WTC11 (cell line): ENCODE measurements at regions not wholly inside any gene's neighbourhood (a gene's known extent, or its start where the extent isn't known, plus 50 kb on each side); places are given as distances from the start of the nearest gene placed in this dataset.

ENCODE experiments used
- AR ChIP-seq: fragments of 250-450 bp; sonication (Bioruptor Pico); IDR thresholded peaks from 2 replicates; pipeline ENCODE4 v1.9.0; 2021; ENCODE audit warnings: mild to moderate bottlenecking
- CBFB ChIP-seq: sonication (generic); formaldehyde crosslinking; IDR thresholded peaks from 2 replicates; pipeline ENCODE4 v1.8.1; 2022; ENCODE audit warnings: mild to moderate bottlenecking, low read depth, missing genetic modification reagents
- CREM ChIP-seq: sonication (generic); formaldehyde crosslinking; IDR thresholded peaks from 2 replicates; pipeline ENCODE4 v1.8.1; 2022; ENCODE audit warnings: mild to moderate bottlenecking, missing genetic modification reagents, moderate library complexity
- CTCF ChIP-seq: fragments of 200-600 bp; IDR thresholded peaks from 2 replicates; pipeline ENCODE4 v1.8.0; 2022; ENCODE audit warnings: antibody characterized with exemption
- E2F1 ChIP-seq: sonication (generic); formaldehyde crosslinking; IDR thresholded peaks from 2 replicates; pipeline ENCODE4 v1.8.0; 2022; ENCODE audit warnings: mild to moderate bottlenecking, missing genetic modification reagents
- GRHL2 ChIP-seq: fragments of 250-450 bp; sonication (Bioruptor Pico); IDR thresholded peaks from 2 replicates; pipeline ENCODE4 v1.8.0; 2022; ENCODE audit warnings: mild to moderate bottlenecking, moderate library complexity; ENCODE audit not compliant: insufficient replicate concordance, severe bottlenecking
- NFE2L1 ChIP-seq: sonication (generic); formaldehyde crosslinking; IDR thresholded peaks from 2 replicates; pipeline ENCODE4 v1.8.1; 2023; ENCODE audit warnings: missing genetic modification reagents
- NR2C2 ChIP-seq: sonication (generic); formaldehyde crosslinking; IDR thresholded peaks from 2 replicates; pipeline ENCODE4 v1.8.0; 2022; ENCODE audit warnings: mild to moderate bottlenecking, missing genetic modification reagents
- TCF7 ChIP-seq: sonication (generic); formaldehyde crosslinking; IDR thresholded peaks from 2 replicates; pipeline ENCODE4 v1.8.0; 2022; ENCODE audit warnings: mild to moderate bottlenecking, low read depth, missing genetic modification reagents, moderate library complexity
- ZNF121 ChIP-seq: sonication (generic); formaldehyde crosslinking; IDR thresholded peaks from 2 replicates; pipeline ENCODE4 v1.8.0; 2023; ENCODE audit warnings: missing genetic modification reagents
- TF ChIP-seq, protein P1 (sequence below): sonication (generic); formaldehyde crosslinking; IDR thresholded peaks from 2 replicates; pipeline ENCODE4 v1.8.1; 2023; ENCODE audit warnings: mild to moderate bottlenecking, moderate library complexity, missing genetic modification reagents
- TF ChIP-seq, protein P2 (sequence below): sonication (generic); formaldehyde crosslinking; IDR thresholded peaks from 2 replicates; pipeline ENCODE4 v1.8.1; 2022; ENCODE audit warnings: mild to moderate bottlenecking, moderate library complexity, missing genetic modification reagents
- TF ChIP-seq, protein P3 (sequence below): fragments of 250-450 bp; sonication (Bioruptor Pico); IDR thresholded peaks from 2 replicates; pipeline ENCODE4 v2.1.2; 2022; ENCODE audit warnings: mild to moderate bottlenecking, moderate library complexity

DNA sequence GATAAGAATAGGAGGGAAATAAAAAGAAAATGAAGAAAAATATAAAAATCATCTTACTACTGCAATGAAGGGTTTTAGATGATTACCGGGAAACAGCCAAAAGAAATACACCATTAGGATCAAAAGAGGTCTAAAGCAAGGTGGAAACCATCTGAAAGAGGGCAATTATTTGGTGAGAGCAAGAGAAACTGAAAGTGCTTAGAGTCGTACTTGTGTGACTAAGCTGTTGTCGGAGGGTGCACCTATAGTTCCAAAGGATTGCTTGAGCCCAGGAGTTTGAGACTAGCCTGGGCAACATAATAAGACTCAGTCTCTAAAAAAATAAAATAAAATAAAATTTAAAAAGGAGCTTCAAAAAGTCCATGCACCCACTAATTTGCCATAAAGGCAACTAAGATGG is 169.5 kb downstream of the DKK1 start:
- TF ChIP-seq AR (no peak), NR2C2 (CRISPR knock-in tag) (no peak), CTCF (no peak), TCF7 (CRISPR knock-in tag) (no peak), GRHL2 (CRISPR knock-in tag) (no peak), NFE2L1 (no peak), CBFB (CRISPR knock-in tag) (no peak), CREM (CRISPR knock-in tag) (no peak), E2F1 (CRISPR knock-in tag) (no peak), ZNF121 (CRISPR knock-in tag) (no peak)
- TF ChIP-seq, protein P1, sequence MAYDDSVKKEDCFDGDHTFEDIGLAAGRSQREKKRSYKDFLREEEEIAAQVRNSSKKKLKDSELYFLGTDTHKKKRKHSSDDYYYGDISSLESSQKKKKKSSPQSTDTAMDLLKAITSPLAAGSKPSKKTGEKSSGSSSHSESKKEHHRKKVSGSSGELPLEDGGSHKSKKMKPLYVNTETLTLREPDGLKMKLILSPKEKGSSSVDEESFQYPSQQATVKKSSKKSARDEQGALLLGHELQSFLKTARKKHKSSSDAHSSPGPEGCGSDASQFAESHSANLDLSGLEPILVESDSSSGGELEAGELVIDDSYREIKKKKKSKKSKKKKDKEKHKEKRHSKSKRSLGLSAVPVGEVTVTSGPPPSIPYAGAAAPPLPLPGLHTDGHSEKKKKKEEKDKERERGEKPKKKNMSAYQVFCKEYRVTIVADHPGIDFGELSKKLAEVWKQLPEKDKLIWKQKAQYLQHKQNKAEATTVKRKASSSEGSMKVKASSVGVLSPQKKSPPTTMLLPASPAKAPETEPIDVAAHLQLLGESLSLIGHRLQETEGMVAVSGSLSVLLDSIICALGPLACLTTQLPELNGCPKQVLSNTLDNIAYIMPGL (CRISPR knock-in tag), result no peak
- TF ChIP-seq, protein P2, sequence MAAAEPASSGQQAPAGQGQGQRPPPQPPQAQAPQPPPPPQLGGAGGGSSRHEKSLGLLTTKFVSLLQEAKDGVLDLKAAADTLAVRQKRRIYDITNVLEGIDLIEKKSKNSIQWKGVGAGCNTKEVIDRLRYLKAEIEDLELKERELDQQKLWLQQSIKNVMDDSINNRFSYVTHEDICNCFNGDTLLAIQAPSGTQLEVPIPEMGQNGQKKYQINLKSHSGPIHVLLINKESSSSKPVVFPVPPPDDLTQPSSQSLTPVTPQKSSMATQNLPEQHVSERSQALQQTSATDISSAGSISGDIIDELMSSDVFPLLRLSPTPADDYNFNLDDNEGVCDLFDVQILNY (CRISPR knock-in tag), result no peak
- TF ChIP-seq, protein P3, sequence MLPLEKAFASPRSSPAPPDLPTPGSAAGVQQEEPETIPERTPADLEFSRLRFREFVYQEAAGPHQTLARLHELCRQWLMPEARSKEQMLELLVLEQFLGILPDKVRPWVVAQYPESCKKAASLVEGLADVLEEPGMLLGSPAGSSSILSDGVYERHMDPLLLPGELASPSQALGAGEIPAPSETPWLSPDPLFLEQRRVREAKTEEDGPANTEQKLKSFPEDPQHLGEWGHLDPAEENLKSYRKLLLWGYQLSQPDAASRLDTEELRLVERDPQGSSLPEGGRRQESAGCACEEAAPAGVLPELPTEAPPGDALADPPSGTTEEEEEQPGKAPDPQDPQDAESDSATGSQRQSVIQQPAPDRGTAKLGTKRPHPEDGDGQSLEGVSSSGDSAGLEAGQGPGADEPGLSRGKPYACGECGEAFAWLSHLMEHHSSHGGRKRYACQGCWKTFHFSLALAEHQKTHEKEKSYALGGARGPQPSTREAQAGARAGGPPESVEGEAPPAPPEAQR, result no peak
